A673 (cell line): ENCODE measurements at regions not wholly inside any gene's neighbourhood (a gene's known extent, or its start where the extent isn't known, plus 50 kb on each side); places are given as distances from the start of the nearest gene placed in this dataset.

Experiments
- CTCF ChIP-seq: fragments of 300-800, 200-600 bp; sonication (generic); conservative IDR thresholded peaks from 2 replicates; pipeline ENCODE4 v1.5.1; 2017; ENCODE audit warnings: low read depth, mild to moderate bottlenecking, antibody characterized with exemption, low read length, moderate library complexity, mixed read lengths
- EZH2 ChIP-seq: fragments of 200-600 bp; sonication (generic); IDR thresholded peaks from 2 replicates; pipeline ENCODE4 v1.6.1; 2017; ENCODE audit warnings: borderline replicate concordance, low read depth, mild to moderate bottlenecking, mixed read lengths, antibody characterized with exemption, low read length; ENCODE audit not compliant: poor library complexity, severe bottlenecking

- TF ChIP-seq CTCF (no peak), EZH2 (no peak)
Measured at GRCh38 chr15:83364501-83364900, 80.0 kb upstream of the BNC1 start.
